OCI-LY1 (cell line): ENCODE measurements at regions not wholly inside any gene's neighbourhood (a gene's known extent, or its start where the extent isn't known, plus 50 kb on each side); places are given as distances from the start of the nearest gene placed in this dataset.

ENCODE experiments used
- CTCF ChIP-seq: fragments of 200-600 bp; sonication (generic), shearing (Covaris generic); IDR thresholded peaks from 2 replicates; pipeline ENCODE4 v1.5.1; 2017; ENCODE audit warnings: mild to moderate bottlenecking, antibody characterized with exemption, low read length, moderate library complexity, mixed read lengths
- EZH2 ChIP-seq: fragments of 200-600 bp; sonication (generic), shearing (Covaris generic); IDR thresholded peaks from 2 replicates; pipeline ENCODE4 v1.8.0; 2017; ENCODE audit warnings: borderline replicate concordance, mixed run types, mild to moderate bottlenecking, antibody characterized with exemption, low read length, moderate library complexity, mixed read lengths

DNA sequence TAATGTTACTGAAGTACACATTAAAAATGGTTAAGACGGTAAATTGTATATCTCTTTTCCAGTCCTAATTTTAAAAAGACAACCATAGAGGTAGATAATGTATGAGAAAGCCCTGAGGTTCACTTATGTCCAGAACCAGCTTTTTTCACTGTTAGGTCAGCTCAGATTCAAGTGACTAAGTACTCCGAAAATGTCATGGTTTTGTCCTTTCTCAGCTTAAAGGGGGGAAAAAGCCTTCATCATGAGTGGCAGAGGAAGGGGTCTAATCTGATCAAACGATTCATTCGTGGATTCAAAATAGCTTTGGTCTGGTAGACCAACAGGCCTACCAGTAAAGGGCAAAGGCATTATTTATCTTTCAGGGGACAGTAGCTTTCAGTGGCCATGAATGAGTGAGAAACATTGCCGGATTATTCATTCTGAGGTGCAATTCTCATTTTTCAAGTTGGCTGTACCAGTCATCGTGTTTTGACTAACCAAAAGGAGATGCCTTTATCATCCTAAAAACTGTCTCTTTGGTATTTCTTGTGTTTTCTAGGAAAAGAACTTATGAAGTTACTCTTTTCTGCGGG, 208.4 kb downstream of the HHIPL2 start:
- no peak for TF ChIP-seq CTCF
- no peak for TF ChIP-seq EZH2
